ENCODE measurements at regions not wholly inside any gene's neighbourhood (a gene's known extent, or its start where the extent isn't known, plus 50 kb on each side); places are given as distances from the start of the nearest gene placed in this dataset.

GRCh38 chr13:47508527-47509228 is 492.4 kb downstream of the SUCLA2 start:
- peak in 1 of 8 experiments; percentile 73 for ATAC-seq (replicated peaks in 6 of 8)
- Histone ChIP-seq H3K4me1 (replicated peaks in 1 of 2) (peaks cover 0 to 6% of the 10 kb centered on the region in 2 donors), H3K27ac (no peak overlapping the region), H3K4me3 (no peak overlapping the region)
- in situ Hi-C loops (cut with MboI; ENCODE audit: low pct_unique_long_range_greater_than_20kb in 2 of 9, low sequenced_read_pairs in 9 of 9, unreplicated experiment in 9 of 9) = no loop called here
- 33 to 95% (median 73%) methylated on average over 2 to 5 of the region's 5 CpGs for WGBS, 10 experiments

- WGBS, 10 experiments = 20 to 100% (median 93%) methylated on average over 1 to 2 of the region's 2 CpGs; no CpG with 5 or more reads in 1 of the 10 experiments
- no peak for ATAC-seq (replicated peaks in 6 of 8)
- Histone ChIP-seq H3K4me3 (no peak overlapping the region), H3K4me1 (replicated peaks in 1 of 2) (no peaks in the 10 kb centered on the region), H3K27ac (no peak overlapping the region)
- in situ Hi-C loops (cut with MboI; ENCODE audit: low pct_unique_long_range_greater_than_20kb in 2 of 9, low sequenced_read_pairs in 9 of 9, unreplicated experiment in 9 of 9) = no loop called here
Measured at GRCh38 chr13:47503475-47503874, 497.6 kb downstream of the SUCLA2 start.

- in situ Hi-C loops (cut with MboI; ENCODE audit: low pct_unique_long_range_greater_than_20kb in 2 of 9, low sequenced_read_pairs in 9 of 9, unreplicated experiment in 9 of 9) = no loop called here
- H3K27ac ChIP-seq = no peak overlapping the region
- WGBS, 10 experiments = 33 to 80% (median 61%) methylated on average over 1 to 2 of the region's 2 CpGs; no CpG with 5 or more reads in 3 of the 10 experiments
- H3K4me1 ChIP-seq (replicated peaks in 1 of 2) = no peaks in the 10 kb centered on the region
- no peak for ATAC-seq (replicated peaks in 6 of 8)
- no peak overlapping the region for H3K4me3 ChIP-seq
Measured at GRCh38 chr13:47502166-47502565, 498.9 kb downstream of the SUCLA2 start.

DNA sequence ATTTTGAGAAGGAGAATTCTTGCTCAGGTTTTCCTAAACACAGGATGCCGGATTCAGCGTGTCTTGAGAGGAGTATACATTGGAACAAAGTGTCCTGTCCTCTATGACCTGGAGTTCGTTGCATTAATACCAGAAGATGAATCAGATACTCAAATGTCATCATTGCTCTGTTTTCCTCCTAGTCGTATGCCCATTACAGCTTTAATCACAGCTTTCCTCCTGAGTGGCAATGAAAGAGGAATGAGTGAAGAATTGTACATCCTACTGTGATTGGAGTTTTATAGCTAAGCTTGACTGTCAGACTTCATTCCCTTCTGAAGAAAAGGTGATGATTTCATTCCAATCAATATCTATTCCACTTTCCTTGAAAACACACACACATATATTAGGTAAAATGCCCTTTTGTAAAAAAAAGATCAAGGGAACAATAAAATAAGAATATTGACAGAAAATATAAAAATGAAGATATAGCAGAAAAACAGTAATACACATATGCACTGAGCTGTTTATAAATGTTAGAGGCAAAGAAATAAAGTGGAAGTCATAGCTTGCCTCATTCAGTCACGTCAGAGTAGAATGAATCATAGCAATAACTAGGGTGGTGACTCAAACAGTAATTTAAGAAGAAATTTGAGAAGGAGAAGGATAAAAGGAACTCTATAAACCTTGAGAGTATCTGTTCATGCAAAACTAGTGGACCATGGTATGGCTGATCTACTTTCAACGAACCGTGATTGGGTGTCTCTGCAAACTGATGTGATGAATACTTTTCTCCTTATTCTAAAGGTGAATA is 501.5 kb downstream of the SUCLA2 start:
- ATAC-seq (replicated peaks in 6 of 8) = peak in 7 of 8 experiments; percentile 42 to 100 (median 71)
- in situ Hi-C loops (cut with MboI; ENCODE audit: low pct_unique_long_range_greater_than_20kb in 2 of 9, low sequenced_read_pairs in 9 of 9, unreplicated experiment in 9 of 9) = no loop called here
- no peak overlapping the region for H3K27ac ChIP-seq
- H3K4me3 ChIP-seq = no peak overlapping the region
- 27 to 93% (median 77%) methylated on average over 3 to 7 of the region's 7 CpGs for WGBS, 10 experiments
- no peaks in the 10 kb centered on the region for H3K4me1 ChIP-seq (replicated peaks in 1 of 2)

- H3K27ac ChIP-seq = no peak overlapping the region
- WGBS, 10 experiments = 18 to 76% (median 45%) methylated on average over 1 to 3 of the region's 3 CpGs; no CpG with 5 or more reads in 2 of the 10 experiments
- H3K4me3 ChIP-seq = no peak overlapping the region
- in situ Hi-C loops (cut with MboI; ENCODE audit: low pct_unique_long_range_greater_than_20kb in 2 of 9, low sequenced_read_pairs in 9 of 9, unreplicated experiment in 9 of 9) = no loop called here
- ATAC-seq (replicated peaks in 6 of 8) = peak in 6 of 8 experiments; percentile 18 to 98 (median 62)
- H3K4me1 ChIP-seq (replicated peaks in 1 of 2) = peaks cover 6 to 10% of the 10 kb centered on the region in 2 donors
Measured at GRCh38 chr13:47484548-47484947, 516.5 kb downstream of the SUCLA2 start.

- Histone ChIP-seq H3K4me3 (no peak overlapping the region), H3K27ac (no peak overlapping the region), H3K4me1 (replicated peaks in 1 of 2) (peaks cover 6 to 10% of the 10 kb centered on the region in 2 donors)
- in situ Hi-C loops (cut with MboI; ENCODE audit: low pct_unique_long_range_greater_than_20kb in 2 of 9, low sequenced_read_pairs in 9 of 9, unreplicated experiment in 9 of 9) = no loop called here
- ATAC-seq (replicated peaks in 6 of 8) = peak in 4 of 8 experiments; percentile 18 to 82 (median 42)
Measured at GRCh38 chr13:47481536-47481935, 519.5 kb downstream of the SUCLA2 start.

- ATAC-seq (replicated peaks in 6 of 8) = no peak
- no peak overlapping the region for H3K4me3 ChIP-seq
- in situ Hi-C loops (cut with MboI; ENCODE audit: low pct_unique_long_range_greater_than_20kb in 2 of 9, low sequenced_read_pairs in 9 of 9, unreplicated experiment in 9 of 9) = no loop called here
- peaks cover 6 to 10% of the 10 kb centered on the region in 2 donors for H3K4me1 ChIP-seq (replicated peaks in 1 of 2)
- 37 to 90% (median 77%) methylated on average over 1 to 3 of the region's 3 CpGs; no CpG with 5 or more reads in 1 of the 10 experiments for WGBS, 10 experiments
- H3K27ac ChIP-seq = no peak overlapping the region
Measured at GRCh38 chr13:47480951-47481350, 520.1 kb downstream of the SUCLA2 start.

- peaks cover 6 to 10% of the 10 kb centered on the region in 2 donors for H3K4me1 ChIP-seq (replicated peaks in 1 of 2)
- no peak for ATAC-seq (replicated peaks in 6 of 8)
- H3K4me3 ChIP-seq = no peak overlapping the region
- in situ Hi-C loops (cut with MboI; ENCODE audit: low pct_unique_long_range_greater_than_20kb in 2 of 9, low sequenced_read_pairs in 9 of 9, unreplicated experiment in 9 of 9) = no loop called here
- WGBS, 10 experiments = 15 to 86% (median 73%) methylated on average over 2 to 4 of the region's 4 CpGs; no CpG with 5 or more reads in 1 of the 10 experiments
- no peak overlapping the region for H3K27ac ChIP-seq
Measured at GRCh38 chr13:47480121-47480520, 521.0 kb downstream of the SUCLA2 start.

GRCh38 chr13:47478985-47479384 is 522.1 kb downstream of the SUCLA2 start:
- no peak for ATAC-seq (replicated peaks in 6 of 8)
- H3K27ac ChIP-seq = no peak overlapping the region
- H3K4me3 ChIP-seq = no peak overlapping the region
- peaks cover 3 to 6% of the 10 kb centered on the region in 2 donors for H3K4me1 ChIP-seq (replicated peaks in 1 of 2)
- in situ Hi-C loops (cut with MboI; ENCODE audit: low pct_unique_long_range_greater_than_20kb in 2 of 9, low sequenced_read_pairs in 9 of 9, unreplicated experiment in 9 of 9) = no loop called here

DNA sequence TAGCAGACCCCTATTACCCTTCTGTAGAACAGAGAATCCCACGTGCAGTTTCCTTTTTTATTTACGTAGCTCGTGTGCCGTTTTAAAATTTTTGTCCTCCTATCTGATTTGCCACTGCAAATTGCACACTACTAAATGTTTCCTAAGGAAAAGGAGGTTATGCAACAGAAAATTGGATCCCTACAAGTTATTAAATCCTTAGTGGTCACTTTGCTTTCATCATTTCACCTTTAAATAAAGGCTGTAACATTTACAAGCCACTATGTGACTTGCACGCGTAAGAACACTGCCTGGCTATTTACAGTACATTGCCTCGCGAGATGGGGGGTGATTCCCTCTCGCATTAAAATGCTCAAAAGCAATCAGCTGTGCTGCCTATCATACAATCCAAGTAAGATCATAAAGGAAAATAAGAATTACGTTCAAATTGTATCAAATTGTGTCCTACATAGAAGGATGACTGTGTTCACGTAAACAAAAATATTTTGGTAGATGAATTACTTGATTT is 525.6 kb downstream of the SUCLA2 start:
- WGBS, 10 experiments = 59 to 97% (median 85%) methylated on average over 4 to 11 of the region's 11 CpGs
- no peak overlapping the region for H3K4me3 ChIP-seq
- H3K27ac ChIP-seq = no peak overlapping the region
- no peaks in the 10 kb centered on the region for H3K4me1 ChIP-seq (replicated peaks in 1 of 2)
- ATAC-seq (replicated peaks in 6 of 8) = no peak
- in situ Hi-C loops (cut with MboI; ENCODE audit: low pct_unique_long_range_greater_than_20kb in 2 of 9, low sequenced_read_pairs in 9 of 9, unreplicated experiment in 9 of 9) = no loop called here

DNA sequence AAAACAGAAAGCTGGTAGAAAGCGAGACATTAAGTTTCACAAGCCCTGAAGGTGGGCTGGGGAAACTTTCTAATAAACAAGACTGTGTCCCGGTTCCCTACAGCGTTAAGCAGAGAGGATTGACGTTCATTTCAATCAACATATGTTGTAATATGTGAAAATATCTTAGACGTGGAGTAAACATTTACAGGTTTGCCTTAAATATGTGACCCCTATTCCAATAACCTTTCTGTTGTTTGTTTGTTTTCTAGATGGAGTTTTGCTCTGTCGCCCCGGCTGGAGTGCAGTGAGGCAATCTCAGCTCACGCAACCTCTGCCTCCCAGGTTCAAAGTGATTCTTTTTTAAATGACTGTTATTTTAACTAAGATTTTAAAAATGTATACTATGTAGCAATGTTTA is 526.2 kb downstream of the SUCLA2 start:
- WGBS, 10 experiments = 55 to 100% (median 77%) methylated on average over 1 to 8 of the region's 8 CpGs
- Histone ChIP-seq H3K27ac (no peak overlapping the region), H3K4me3 (no peak overlapping the region), H3K4me1 (replicated peaks in 1 of 2) (no peaks in the 10 kb centered on the region)
- in situ Hi-C loops (cut with MboI; ENCODE audit: low pct_unique_long_range_greater_than_20kb in 2 of 9, low sequenced_read_pairs in 9 of 9, unreplicated experiment in 9 of 9) = no loop called here
- ATAC-seq (replicated peaks in 6 of 8) = no peak

GRCh38 chr13:47474326-47474725 is 526.7 kb downstream of the SUCLA2 start:
- ATAC-seq (replicated peaks in 6 of 8) = no peak
- Histone ChIP-seq H3K4me1 (replicated peaks in 1 of 2) (no peaks in the 10 kb centered on the region), H3K27ac (no peak overlapping the region), H3K4me3 (no peak overlapping the region)
- in situ Hi-C loops (cut with MboI; ENCODE audit: low pct_unique_long_range_greater_than_20kb in 2 of 9, low sequenced_read_pairs in 9 of 9, unreplicated experiment in 9 of 9) = no loop called here
- WGBS, 10 experiments = 11 to 100% (median 63%) methylated on average over 1 to 2 of the region's 2 CpGs

DNA sequence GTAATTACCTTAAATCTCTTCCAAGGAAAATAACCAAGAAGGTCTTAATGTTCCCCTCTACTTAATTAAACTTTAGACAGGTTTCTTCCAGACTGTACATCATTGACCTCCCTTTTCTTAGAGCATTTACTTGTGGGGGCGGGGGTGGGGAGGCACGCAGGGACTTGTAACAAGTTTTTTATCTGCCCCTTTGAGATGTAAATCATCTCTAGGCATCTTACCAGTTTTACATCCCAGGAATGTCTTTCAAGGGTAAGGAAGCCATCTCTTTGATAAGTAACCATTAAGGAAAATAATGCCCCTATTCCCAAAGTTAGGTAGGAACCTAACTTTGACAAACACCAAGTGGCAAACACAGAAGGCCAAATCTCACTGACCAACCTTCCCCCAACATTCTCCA is 528.6 kb downstream of the SUCLA2 start:
- 0 to 67% (median 44%) methylated on average over 1 to 2 of the region's 2 CpGs; no CpG with 5 or more reads in 6 of the 10 experiments for WGBS, 10 experiments
- no peak for ATAC-seq (replicated peaks in 6 of 8)
- Histone ChIP-seq H3K4me1 (replicated peaks in 1 of 2) (no peaks in the 10 kb centered on the region), H3K4me3 (no peak overlapping the region), H3K27ac (no peak overlapping the region)
- in situ Hi-C loops (cut with MboI; ENCODE audit: low pct_unique_long_range_greater_than_20kb in 2 of 9, low sequenced_read_pairs in 9 of 9, unreplicated experiment in 9 of 9) = no loop called here

All from motor neuron (in vitro differentiated cells).